Brain microvascular endothelial cell (primary cell): ENCODE measurements at regions not wholly inside any gene's neighbourhood (a gene's known extent, or its start where the extent isn't known, plus 50 kb on each side); places are given as distances from the start of the nearest gene placed in this dataset.

ENCODE experiments used
- DNase-seq: peaks from one replicate; pipeline ENCODE4 v3.0.0-alpha.2; 2020
- H3K27ac ChIP-seq: fragments of 250-450 bp; sonication (Bioruptor Pico); 2 replicates; pipeline ENCODE4 v1.5.1; 2020; ENCODE audit warnings: mild to moderate bottlenecking, moderate library complexity
- H3K27me3 ChIP-seq: fragments of 250-450 bp; sonication (Bioruptor Pico); replicated peaks from 2 replicates; pipeline ENCODE4 v1.5.1; 2020; ENCODE audit warnings: mild to moderate bottlenecking
- H3K36me3 ChIP-seq: fragments of 250-450 bp; sonication (Bioruptor Pico); replicated peaks from 2 replicates; pipeline ENCODE4 v1.5.1; 2020; ENCODE audit warnings: mild to moderate bottlenecking
- H3K4me3 ChIP-seq: 2 replicates; pipeline ENCODE4 v1.5.1; 2011; ENCODE audit warnings: low read depth, mild to moderate bottlenecking, control low read depth, low read length, moderate library complexity
- CTCF ChIP-seq: IDR thresholded peaks from 2 replicates; pipeline ENCODE4 v1.5.1; 2011; ENCODE audit warnings: low read depth, mild to moderate bottlenecking, moderate library complexity, low read length, control low read depth, inconsistent platforms; ENCODE audit errors: missing control alignments
- in situ Hi-C: cut with HindIII; loops from 2 replicates; pipeline ENCODE4 v1.10.0; 2017; ENCODE audit warnings: low sequenced_read_pairs, low pct_ligation_motif_present

GRCh38 chr1:166258017-166258416, 91.2 kb upstream of the FAM78B start:
- no peak overlapping the region for H3K27ac ChIP-seq
- no peaks in the 10 kb centered on the region for H3K27me3 ChIP-seq
- in situ Hi-C loops: no loop called here
- no peak overlapping the region for H3K4me3 ChIP-seq
- TF ChIP-seq CTCF: no peak
- no peak for DNase-seq
- no peaks in the 10 kb centered on the region for H3K36me3 ChIP-seq

GRCh38 chr1:166261511-166261910, 94.7 kb upstream of the FAM78B start:
- no peak for DNase-seq
- H3K27me3 ChIP-seq: no peaks in the 10 kb centered on the region
- in situ Hi-C loops: no loop called here
- no peak for TF ChIP-seq CTCF
- H3K4me3 ChIP-seq: no peak overlapping the region
- no peaks in the 10 kb centered on the region for H3K36me3 ChIP-seq
- no peak overlapping the region for H3K27ac ChIP-seq

GRCh38 chr1:166270476-166271150, 103.8 kb upstream of the FAM78B start:
- in situ Hi-C loops: no loop called here
- no peaks in the 10 kb centered on the region for H3K36me3 ChIP-seq
- H3K27ac ChIP-seq: no peak overlapping the region
- no peak overlapping the region for H3K4me3 ChIP-seq
- TF ChIP-seq CTCF: no peak
- no peaks in the 10 kb centered on the region for H3K27me3 ChIP-seq
- DNase-seq: no peak

GRCh38 chr1:166271151-166271538, 104.3 kb upstream of the FAM78B start:
- Histone ChIP-seq H3K27ac (no peak overlapping the region), H3K27me3 (no peaks in the 10 kb centered on the region), H3K36me3 (no peaks in the 10 kb centered on the region), H3K4me3 (no peak overlapping the region)
- no peak for DNase-seq
- TF ChIP-seq CTCF: no peak
- in situ Hi-C loops: no loop called here

GRCh38 chr1:166272155-166272554, 105.4 kb upstream of the FAM78B start:
- no peaks in the 10 kb centered on the region for H3K27me3 ChIP-seq
- no peaks in the 10 kb centered on the region for H3K36me3 ChIP-seq
- no peak for TF ChIP-seq CTCF
- no peak for DNase-seq
- no peak overlapping the region for H3K27ac ChIP-seq
- in situ Hi-C loops: no loop called here
- H3K4me3 ChIP-seq: no peak overlapping the region

- no peak overlapping the region for H3K27ac ChIP-seq
- in situ Hi-C loops: no loop called here
- no peak for TF ChIP-seq CTCF
- DNase-seq: no peak
- no peaks in the 10 kb centered on the region for H3K36me3 ChIP-seq
- no peaks in the 10 kb centered on the region for H3K27me3 ChIP-seq
- H3K4me3 ChIP-seq: no peak overlapping the region
Observed at GRCh38 chr1:166272851-166273250, 106.0 kb upstream of the FAM78B start.
